ENCODE measurements at regions not wholly inside any gene's neighbourhood (a gene's known extent, or its start where the extent isn't known, plus 50 kb on each side); places are given as distances from the start of the nearest gene placed in this dataset.

DNA sequence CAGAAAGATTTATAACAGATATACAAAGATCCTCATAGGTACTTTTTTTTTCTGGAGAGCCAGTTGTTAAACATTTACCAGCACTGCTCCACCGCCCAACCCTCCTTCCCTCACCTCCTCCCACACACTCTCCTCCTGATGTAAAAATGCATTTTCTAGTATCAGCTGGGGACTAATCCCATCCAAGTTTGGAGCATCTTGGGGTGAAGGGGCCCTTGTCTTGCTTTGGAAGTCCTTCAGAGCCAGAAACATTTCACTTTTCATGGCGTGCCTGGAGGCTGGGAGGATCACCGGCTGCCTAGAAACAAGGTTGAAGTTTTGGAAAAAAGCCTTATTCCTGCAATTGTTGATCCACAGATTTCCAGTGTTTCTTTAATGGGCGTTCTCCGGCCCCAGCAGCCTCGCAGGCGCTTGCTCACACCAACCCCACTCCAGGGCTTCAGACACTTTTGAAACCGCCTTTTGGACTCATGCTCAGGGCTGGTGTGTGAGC, 165.1 kb upstream of the AFDN start:
- no peak for DNase-seq (ENCODE audit: low read depth)
- H3K4me3 ChIP-seq (ENCODE audit: low read length), result no peak overlapping the region
- TF ChIP-seq, protein P1, sequence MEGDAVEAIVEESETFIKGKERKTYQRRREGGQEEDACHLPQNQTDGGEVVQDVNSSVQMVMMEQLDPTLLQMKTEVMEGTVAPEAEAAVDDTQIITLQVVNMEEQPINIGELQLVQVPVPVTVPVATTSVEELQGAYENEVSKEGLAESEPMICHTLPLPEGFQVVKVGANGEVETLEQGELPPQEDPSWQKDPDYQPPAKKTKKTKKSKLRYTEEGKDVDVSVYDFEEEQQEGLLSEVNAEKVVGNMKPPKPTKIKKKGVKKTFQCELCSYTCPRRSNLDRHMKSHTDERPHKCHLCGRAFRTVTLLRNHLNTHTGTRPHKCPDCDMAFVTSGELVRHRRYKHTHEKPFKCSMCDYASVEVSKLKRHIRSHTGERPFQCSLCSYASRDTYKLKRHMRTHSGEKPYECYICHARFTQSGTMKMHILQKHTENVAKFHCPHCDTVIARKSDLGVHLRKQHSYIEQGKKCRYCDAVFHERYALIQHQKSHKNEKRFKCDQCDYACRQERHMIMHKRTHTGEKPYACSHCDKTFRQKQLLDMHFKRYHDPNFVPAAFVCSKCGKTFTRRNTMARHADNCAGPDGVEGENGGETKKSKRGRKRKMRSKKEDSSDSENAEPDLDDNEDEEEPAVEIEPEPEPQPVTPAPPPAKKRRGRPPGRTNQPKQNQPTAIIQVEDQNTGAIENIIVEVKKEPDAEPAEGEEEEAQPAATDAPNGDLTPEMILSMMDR (conservative IDR thresholded peaks at IDR 0.05; ENCODE audit: low read depth, low read length), result no peak

DNA sequence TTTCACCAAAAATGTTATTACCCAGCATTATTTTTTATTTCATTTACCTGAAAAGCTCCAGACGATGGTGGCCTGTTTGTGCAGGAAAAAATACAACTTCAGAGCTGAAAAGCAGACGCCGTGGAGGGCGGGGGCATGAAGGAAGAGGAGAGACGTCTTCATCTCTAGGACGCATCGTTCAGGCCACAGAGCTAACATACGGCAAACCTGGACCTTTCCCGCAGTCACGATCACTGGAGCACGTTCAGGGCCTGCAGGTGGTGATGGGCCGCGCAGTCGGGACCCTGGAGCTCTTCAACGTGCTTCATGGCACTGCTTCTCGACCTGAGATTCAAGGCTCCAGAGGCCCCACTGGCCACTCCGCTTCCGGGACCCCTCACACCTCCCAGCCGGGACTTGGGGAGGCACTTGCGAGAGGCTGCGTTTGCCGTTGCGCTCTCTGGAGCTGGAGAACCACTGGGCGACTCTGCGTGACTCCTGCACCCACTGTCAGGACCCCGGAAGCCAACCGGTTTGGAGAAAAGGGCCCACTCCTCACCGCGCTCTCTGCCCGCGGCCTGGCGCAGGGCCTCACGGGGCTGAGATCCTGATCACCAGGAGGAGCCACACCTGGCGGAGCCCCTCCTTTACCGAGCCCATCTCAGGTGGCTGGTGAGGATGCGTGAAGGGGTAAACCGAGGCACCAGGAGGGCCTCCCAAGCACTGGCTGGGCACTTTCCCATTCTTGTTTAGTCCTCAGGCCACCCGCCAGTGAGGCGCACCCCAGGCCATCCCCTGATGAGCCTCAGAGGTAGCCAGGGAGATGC, 164.4 kb upstream of the AFDN start:
- DNase-seq (ENCODE audit: low read depth), result no peak
- no peak overlapping the region for H3K4me3 ChIP-seq (ENCODE audit: low read length)
- TF ChIP-seq, protein P1 (conservative IDR thresholded peaks at IDR 0.05; ENCODE audit: low read depth, low read length), result no peak

DNA sequence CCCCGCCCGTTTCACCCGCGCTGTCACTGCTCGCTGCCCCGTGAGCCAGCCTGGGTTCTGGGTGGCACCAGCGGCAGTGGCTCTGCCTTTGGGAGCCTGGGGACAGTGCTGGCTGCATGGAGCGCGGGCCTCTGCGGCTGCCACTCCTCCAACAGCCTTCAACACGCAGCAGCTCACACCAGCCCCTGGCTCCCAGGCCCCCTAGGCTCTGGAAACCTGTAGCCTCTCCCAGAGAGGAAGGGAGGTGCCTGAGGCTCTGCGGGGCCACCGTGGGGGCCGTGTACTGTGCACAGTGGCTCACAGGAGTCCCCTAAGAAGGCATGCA, 163.9 kb upstream of the AFDN start:
- TF ChIP-seq, protein P1 (conservative IDR thresholded peaks at IDR 0.05; ENCODE audit: low read depth, low read length), result no peak
- no peak overlapping the region for H3K4me3 ChIP-seq (ENCODE audit: low read length)
- no peak for DNase-seq (ENCODE audit: low read depth)

DNA sequence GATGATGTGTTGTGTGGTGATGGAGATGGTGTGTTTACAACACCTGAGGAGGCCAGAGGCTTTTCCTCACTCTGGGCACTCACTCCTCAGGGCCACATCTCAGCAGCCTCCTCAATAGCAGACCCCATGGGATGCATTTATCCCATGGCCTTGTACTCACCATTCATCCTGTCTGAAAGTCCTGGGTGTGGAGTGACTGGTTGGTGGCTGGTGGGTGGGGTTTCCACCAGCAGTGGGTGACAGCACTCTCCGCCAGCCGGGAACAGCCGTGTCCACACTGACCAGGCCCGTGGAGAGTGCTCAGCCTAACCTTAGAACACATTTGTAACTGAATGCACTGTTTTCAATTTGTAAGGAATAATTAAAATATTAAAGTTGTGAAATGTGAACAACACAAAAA, 163.4 kb upstream of the AFDN start:
- no peak overlapping the region for H3K4me3 ChIP-seq (ENCODE audit: low read length)
- no peak for DNase-seq (ENCODE audit: low read depth)
- TF ChIP-seq, protein P1 (conservative IDR thresholded peaks at IDR 0.05; ENCODE audit: low read depth, low read length), result no peak

DNA sequence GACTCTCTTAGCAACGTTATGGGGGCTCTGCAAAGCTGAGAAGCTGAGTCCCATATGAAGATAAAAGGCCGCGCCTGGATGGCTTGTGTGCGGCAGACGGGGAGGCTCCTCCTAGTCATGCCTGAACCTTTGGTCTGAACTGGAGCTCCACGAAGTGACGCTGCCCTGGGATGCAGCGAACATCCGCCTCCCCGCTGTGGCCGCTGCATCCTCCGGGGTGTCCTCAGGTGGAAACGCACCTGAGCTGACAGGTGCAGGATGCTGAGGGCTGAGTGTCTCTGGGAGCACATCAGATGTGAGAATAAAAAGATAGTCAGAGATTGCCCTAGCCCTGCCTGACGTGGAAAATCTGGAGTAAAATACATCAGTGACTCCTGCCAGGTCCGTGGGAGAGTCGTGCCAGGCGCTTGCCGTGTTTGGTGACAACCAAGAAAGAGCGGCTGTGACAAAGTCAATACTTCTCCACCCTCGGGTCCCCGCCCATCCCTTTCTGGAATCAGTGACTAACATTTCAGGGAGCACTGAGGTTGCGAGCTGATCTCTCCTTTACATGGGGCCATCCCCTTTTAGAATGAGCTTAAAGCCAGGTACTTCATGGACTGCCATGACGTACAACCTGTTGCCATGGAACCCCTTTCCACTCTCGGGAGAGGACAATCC, 162.8 kb upstream of the AFDN start:
- no peak for DNase-seq (ENCODE audit: low read depth)
- TF ChIP-seq, protein P1 (conservative IDR thresholded peaks at IDR 0.05; ENCODE audit: low read depth, low read length), result no peak
- H3K4me3 ChIP-seq (ENCODE audit: low read length), result no peak overlapping the region

DNA sequence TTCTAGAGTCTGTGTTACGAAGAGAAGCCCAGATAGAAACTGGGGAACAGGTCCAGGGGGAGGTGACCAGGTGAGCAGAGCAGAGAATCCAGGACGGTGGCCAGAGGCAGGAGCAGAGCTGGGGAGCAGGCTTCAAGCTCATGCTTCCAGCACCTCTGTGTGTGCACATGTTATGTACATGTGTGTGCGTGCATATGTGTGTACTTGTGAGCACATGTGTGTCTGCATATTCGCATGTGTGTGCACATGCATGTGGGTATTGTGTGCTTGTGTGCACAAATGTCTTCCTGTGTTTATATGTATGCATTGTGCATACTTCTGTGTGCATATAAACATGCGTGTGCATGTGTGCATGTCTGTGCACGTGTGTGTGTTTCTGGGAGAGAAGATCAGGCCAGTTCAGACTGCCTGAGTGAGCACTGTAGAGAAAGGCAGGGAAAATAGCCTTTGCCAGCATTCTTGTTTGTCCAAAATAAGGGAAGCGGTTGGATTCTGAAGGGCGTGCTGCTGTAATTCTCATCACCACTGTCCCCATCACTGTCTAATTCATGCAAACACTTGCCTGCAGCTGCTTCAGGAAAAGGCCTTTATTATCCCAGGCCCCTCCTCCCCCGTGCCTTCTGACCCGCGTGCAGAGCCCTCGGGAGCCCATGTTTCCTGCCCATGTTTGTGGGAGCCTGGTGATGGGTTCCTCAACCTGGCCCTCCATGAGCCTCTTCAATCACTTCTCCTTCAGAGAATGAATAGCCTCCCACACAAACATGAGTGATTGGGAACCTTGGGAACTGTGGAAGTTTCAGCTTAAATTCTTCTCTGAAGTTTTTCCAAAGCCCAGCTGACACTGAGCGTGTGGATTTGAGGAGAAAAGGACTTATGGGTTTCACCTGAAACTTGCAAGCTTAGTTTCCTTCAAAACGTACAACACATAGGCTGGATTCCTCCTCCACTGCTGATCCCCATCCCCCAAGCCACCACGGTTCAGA, 161.7 kb upstream of the AFDN start:
- no peak overlapping the region for H3K4me3 ChIP-seq (ENCODE audit: low read length)
- TF ChIP-seq, protein P1 (conservative IDR thresholded peaks at IDR 0.05; ENCODE audit: low read depth, low read length), result no peak
- DNase-seq (ENCODE audit: low read depth), result no peak

All from retinal pigment epithelial cell (primary cell).